ENCODE measurements at regions not wholly inside any gene's neighbourhood (a gene's known extent, or its start where the extent isn't known, plus 50 kb on each side); places are given as distances from the start of the nearest gene placed in this dataset.
"Not testable (repeated sequence)": the region's sequence is repeated elsewhere in the genome, so short reads cannot be mapped to it uniquely, and the experiment has no call there.

GRCh38 chr16:17572145-17572544 is 101.4 kb upstream of the XYLT1 start:
- DNase-seq = no peak

GRCh38 chr16:17571499-17572093 is 100.8 kb upstream of the XYLT1 start:
- DNase-seq = no peak

GRCh38 chr16:17568239-17568638 is 97.5 kb upstream of the XYLT1 start:
- no peak for DNase-seq

- no peak for DNase-seq
Measured at GRCh38 chr16:17567455-17567854, 96.7 kb upstream of the XYLT1 start.

DNA sequence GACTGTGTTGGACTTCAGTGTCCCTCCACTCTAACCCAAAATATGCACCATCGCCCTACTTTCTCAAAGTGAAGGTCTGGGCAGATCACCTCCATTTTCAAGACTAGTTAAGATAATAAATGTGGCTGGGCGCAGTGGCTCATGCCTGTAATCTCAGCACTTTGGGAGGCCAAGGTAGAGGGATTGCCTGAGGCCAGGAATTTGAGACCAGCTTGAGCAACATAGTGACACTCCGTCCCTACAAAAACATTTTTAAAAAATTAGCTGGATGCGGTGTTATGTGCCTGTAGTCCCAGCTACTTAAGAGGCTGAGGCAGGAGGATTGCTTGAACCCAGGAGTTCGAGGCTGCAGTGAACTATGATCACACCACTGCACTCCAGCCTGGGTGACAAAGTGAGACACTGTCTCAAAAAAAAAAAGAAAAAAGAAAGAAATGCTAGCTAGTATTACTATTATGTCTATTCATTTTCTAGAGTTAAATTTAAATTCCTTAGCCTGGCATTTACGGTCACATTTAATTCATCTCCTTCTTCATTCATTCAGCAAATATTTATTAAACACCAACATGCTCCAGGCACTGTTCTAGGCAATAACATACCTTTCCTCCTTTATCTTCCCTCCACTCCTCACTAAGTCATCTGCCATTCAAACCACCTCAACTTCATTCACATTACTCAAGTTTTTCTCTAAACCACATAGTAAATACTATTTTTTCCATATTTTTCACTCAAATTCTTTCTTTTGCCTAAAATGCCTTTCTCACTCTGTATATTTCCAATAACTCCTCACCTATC is 96.1 kb upstream of the XYLT1 start:
- DNase-seq = no peak

DNA sequence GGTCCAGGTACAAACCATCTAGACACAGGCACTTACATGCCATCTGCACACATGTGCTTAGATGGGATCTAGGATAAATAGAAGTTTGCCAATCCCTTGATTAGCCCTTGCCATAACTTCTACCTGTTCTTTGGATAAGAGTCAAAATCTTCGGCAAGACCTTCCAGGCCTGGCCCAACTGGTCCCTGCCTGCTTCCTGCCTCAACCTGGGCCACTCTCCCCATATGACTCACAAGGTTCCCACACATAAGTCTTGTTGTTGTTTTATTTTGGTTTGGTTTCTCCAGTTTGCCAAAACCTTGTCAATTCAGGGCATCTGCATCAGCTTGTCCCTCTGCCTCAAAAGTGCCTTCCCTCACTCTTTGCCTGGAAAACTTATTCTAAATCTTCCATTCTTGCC is 95.3 kb upstream of the XYLT1 start:
- no peak for DNase-seq

GRCh38 chr16:17565605-17566004 is 94.8 kb upstream of the XYLT1 start:
- DNase-seq = no peak

GRCh38 chr16:17564856-17565255 is 94.1 kb upstream of the XYLT1 start:
- no peak for DNase-seq

- no peak for DNase-seq
Measured at GRCh38 chr16:17563323-17564091, 92.7 kb upstream of the XYLT1 start.

GRCh38 chr16:17561056-17561455 is 90.3 kb upstream of the XYLT1 start:
- no peak for DNase-seq

DNA sequence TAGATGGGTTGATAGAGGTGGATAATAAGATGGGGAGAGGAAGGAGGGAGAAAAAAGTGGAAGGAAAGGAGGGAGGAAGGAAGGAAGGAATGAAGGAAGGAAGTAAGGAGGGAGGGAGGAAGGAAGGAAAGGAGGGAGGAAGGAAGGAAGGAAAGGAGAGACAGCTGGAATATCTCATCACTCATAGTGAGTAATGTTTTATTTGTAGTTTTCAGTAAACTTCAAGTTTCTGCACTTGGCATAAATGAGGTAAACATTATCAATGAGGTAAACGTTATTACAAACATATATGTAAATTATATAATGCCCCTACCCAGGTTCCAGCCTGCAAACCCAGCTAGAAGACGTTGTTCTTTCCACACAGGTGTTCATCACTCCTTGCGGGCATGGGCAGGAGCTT is 89.8 kb upstream of the XYLT1 start:
- no peak for DNase-seq

- no peak for DNase-seq
Measured at GRCh38 chr16:17559394-17559793, 88.6 kb upstream of the XYLT1 start.

DNA sequence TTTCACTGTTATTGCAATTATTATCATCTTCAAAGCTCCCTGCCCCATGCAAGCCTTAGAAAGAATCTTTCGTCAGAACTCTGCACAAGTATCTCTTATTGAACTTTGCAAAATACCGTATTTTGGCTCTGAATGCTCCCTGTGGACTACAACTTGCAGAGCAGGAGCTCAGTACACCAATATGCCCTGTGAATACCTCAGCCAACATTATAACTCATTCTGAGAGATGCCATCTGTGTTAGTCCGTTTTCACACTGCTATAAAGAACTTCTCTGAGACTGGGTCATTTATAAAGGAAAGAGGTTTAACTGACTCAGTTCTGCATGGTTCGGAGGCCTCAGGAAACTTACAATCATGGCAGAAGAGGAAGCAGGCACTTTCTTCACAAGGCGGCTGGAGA is 87.2 kb upstream of the XYLT1 start:
- DNase-seq = no peak

GRCh38 chr16:17557480-17557879 is 86.7 kb upstream of the XYLT1 start:
- DNase-seq = no peak

DNA sequence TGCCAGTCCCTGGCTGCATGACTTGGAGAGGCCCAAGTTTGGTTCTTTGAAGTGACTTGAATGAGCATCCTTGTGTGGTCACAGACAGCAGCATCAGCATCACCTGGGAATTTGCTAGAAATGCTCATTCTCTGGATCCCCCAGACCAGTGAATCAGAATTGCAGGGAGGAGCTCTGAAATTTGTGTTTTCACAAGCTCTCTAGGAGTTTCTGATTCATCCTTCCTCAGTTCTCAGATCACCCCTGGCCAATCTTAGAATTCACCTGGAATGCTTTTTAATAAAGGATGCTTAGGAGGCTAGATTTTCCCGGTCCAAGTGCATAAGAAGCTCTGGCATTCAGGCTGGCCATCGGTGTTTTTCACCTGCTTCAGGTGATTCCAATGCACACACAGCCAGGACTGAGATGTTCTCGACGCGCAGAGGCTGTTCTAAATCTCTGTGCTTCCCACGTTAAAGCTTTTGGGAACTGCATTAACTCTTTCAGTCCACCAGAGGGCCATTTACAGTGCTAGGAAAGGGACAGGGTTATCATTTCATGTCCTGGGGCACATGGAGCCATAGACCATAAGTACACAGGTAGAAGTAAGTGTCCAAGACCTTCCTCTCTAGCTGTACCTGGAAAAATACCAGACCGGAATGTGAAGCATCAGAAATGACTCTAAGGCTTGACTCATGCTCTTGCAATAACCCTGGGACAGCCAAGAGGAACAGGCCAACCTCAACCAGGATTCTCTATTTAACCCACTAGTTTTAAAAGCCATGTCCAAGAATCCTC is 85.7 kb upstream of the XYLT1 start:
- no peak for DNase-seq

GRCh38 chr16:17555176-17555575 is 84.4 kb upstream of the XYLT1 start:
- DNase-seq = no peak

GRCh38 chr16:17552351-17552750 is 81.6 kb upstream of the XYLT1 start:
- no peak for DNase-seq

DNA sequence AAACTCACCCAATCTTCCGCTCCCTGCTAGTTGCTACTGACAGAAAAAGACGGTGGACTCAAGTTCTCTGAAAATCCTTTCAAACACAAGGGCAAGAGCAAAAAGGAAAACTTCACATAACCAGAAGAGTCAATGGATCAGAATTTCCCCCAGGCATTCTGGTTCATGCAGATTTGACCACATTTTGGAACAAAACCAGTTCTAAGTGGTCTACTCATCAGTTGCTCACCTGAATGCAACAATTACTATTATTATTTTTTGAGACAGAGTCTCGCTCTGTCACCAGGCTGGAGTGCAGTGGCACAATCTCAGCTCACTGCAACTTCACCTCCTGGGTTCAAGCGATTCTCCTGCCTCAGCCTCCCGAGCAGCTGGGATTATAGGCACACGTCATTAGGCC is 80.9 kb upstream of the XYLT1 start:
- DNase-seq = not testable (repeated sequence)

GRCh38 chr16:17548825-17549224 is 78.1 kb upstream of the XYLT1 start:
- DNase-seq = no peak

- no peak for DNase-seq
Measured at GRCh38 chr16:17544785-17545184, 74.0 kb upstream of the XYLT1 start.

DNA sequence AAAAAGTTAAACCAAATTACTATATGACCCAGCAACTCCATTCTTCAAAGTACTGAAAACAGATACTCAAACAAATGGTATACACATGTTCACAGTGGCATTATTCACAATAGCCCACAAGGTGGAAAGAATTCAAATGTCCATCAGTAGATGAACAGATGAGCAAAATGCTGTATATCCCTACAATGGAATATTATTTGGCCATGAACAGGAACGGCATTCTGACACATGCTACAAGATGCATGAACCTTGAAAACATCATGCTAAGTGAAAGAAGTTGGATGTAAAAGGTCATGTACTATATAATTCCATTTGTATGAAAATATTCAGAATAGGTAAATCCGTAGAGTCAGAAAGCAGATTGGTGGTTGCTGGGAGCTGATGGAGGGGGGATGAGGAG is 73.5 kb upstream of the XYLT1 start:
- DNase-seq = no peak

DNA sequence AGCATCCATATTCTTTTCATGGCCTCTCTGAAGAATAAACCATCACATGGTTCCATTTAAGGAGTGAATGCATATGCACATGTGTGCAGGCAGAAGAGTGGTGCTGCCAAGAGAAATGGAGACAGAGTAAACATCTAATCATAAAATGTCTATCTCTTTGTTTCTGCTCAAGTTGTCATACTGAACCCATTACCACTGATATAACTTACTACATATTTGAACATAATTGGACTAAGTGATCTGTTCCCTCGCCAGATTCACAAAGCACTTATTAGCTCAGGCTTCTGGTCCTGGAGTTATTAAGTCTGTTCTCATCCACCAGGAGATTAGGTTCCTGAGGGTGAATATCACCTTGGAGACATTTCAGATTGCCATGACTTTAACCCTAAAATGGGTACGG is 72.3 kb upstream of the XYLT1 start:
- DNase-seq = no peak

DNA sequence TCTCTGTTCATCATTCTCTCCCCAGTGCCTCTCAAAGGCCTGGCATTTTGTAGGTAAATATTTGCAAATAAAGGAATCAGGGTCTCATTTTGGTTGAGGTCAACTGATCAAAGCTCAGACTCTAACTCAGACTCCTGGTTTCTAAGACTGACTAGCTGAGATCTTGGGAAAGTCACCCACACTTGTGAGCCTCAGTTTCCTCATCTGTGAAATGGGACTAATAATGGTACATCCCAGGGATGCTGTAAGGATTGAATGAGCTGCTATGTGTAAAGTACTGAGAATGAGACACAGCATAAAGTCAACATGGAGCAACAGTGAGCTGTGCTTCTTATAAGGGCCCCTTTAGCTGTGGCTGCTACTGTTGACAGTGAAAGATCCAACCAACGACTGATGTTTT is 70.6 kb upstream of the XYLT1 start:
- DNase-seq = no peak

Data from activated naive CD4-positive, alpha-beta T cell (primary cell).